ENCODE measurements at regions not wholly inside any gene's neighbourhood (a gene's known extent, or its start where the extent isn't known, plus 50 kb on each side); places are given as distances from the start of the nearest gene placed in this dataset.

DNA sequence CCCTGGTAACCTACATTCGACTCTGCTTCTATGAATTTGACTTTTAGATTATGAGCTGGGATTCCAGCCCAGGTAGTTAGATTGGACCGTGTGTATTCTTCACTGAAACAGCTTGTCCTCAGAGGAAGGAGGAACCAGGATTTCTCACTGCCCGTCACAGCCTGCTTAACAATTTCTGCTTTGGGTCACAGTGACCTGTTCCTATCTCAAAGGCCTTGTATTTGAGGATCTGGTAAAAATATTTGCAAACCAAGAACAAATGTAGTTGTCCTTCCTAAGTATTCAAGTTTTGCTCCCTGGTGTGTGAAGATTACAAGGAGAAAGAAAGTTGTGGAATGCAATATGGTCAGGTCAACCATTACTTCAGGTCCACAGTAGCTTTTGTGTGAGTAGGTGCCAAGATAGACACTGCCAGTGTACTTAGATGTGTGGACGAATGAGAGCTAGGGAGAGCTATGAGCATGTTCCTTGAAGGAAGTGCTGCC, 55.1 kb downstream of the KIF4B start:
- no peak for DNase-seq

DNA sequence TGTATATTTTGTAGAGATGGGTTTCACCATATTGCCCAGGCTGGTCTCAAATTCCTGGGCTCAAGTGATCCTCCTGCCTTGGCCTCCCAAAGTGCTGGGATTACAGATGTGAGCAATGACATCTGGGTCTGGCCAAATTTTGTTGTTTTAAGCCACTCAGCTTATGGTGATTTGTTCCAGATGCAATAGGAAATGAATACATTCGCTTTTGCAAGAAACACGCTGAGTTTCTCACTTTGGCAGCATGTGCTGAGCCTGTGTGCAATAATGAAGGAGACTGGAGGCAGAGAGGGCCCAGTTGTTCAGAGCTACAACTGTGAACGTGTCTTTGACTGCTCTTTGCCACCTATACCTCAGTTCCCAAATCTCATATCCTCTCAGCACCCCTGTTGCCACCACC, 56.4 kb downstream of the KIF4B start:
- DNase-seq, result no peak

DNA sequence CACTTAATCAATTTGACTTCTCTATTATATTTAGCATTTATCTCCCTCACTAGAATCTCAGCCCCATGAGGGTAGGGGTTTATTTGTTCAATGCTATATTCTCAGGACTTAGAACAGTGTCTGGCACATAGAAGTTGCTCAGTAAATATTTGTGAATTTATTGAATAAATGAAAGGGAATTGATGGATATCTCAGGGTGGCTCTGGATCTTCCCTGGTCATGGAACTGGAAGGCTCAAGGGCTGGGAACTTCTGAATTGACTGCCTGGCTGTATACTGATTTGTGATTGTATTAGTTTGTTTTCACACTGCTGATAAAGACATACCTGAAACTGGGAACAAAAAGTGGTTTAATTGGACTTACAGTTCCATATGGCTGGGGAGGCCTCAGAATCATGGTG, 57.2 kb downstream of the KIF4B start:
- DNase-seq, result no peak

- no peak for DNase-seq
Measured at GRCh38 chr5:155076379-155076778, 62.8 kb downstream of the KIF4B start.

- no peak for DNase-seq
Measured at GRCh38 chr5:155079698-155080097, 66.1 kb downstream of the KIF4B start.

GRCh38 chr5:155080721-155081120, 67.2 kb downstream of the KIF4B start:
- DNase-seq, result no peak

DNA sequence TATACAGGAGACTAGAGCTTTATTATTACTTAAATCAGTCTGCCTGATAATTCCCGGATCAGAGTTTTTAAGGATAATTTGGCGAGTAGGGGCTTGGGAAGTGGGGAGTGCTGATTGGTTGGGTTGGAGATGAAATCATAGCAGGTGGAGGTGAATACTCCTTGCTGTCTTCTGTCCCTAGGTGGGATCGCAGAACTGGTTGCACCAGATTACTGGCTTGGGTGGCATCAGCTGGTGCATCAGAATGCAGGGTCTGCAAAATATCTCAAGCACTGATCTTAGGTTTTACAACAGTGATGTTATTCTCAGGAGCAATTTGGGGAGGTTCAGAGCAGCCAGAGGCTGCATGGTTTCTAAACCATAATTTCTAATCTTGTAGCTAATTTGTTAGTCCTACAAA, 68.1 kb downstream of the KIF4B start:
- DNase-seq, result no peak

GRCh38 chr5:155082401-155082800, 68.8 kb downstream of the KIF4B start:
- DNase-seq, result no peak

GRCh38 chr5:155085282-155085989, 71.9 kb downstream of the KIF4B start:
- no peak for DNase-seq

- DNase-seq, result no peak
Measured at GRCh38 chr5:155087036-155087435, 73.5 kb downstream of the KIF4B start.

DNA sequence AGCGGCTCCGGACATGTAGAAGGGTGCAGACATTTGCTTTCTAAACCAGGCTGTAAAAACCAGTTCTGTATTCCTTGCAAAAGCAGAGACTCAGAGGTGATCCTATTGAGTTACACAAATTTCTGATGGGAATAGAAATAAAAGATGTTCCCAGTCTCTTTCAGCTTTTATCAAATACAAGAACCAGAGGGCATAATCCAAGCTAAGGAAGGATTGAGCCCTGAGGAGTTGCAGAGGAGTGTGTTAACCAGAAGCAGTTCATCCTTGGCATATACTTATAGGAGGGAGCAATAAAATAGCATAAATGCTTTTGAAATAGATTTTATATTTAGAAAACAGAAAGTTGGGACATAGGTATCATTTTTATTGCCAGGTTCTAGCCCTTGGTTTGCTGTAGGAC, 75.3 kb downstream of the KIF4B start:
- no peak for DNase-seq

- no peak for DNase-seq
Measured at GRCh38 chr5:155089643-155090042, 76.1 kb downstream of the KIF4B start.

GRCh38 chr5:155091063-155091648, 77.6 kb downstream of the KIF4B start:
- no peak for DNase-seq

DNA sequence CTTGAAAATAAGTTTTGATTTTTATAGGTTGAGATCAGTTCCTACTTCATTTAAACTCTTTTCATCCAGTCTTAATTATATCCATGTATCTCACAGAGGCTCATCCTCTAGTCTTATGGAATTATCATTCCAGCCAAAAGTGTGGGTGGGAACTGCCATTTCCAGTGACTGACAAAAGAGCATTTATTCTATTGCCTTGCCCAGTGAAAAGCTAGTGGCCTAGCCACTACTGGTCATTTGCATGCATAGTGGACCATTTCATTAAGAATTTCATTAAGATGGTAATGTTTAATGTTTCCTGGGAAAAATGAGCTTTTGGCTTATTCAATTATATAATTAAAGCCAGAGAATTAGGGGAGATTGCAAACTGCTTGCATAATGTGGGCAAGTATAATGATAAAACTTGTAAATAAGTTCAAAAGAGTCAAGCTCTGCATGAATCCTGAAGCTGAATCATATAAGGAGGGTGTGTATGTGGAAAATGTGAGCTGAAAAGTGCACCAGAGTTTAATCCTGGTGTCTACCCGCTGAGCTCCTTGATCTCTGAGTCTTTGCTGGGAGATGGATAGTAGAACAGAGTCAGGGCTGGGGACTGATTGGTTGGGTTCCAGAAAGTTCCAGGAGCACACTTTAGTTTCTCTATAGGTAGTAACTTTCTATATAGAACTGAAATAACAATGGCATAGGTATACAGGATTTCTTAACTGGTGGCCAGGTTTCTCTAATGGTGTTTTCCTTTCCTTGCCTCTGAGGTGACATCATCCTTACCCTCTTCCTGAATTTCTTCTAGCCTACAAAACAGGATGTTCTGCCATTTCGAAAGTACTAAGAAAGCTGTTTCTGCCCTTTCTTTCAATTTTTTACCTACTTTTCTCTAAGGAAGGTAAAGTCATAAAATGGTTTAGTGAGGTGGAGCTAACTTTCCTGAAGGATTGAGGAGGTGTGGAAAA, 78.5 kb downstream of the KIF4B start:
- DNase-seq, result no peak

GRCh38 chr5:155094455-155094854, 80.9 kb downstream of the KIF4B start:
- DNase-seq, result no peak

DNA sequence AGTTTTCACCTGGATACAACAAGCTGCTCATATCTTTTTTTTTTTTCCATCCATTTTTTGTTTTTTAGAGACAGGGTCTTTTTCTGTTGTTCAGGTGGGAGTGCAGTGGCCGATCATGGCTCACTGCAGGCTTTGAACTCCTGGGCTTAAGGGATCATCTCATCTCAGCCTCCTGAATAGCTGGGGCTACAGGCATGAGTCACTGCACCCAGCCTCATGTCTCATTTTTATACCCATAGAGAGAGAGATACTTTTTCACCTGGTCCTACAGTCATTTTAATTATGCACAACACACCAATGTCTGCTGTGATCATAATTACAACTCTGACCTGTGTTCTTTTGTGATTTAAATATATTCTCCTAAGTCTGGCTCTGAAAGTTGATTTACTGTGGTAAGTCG, 84.4 kb downstream of the KIF4B start:
- DNase-seq, result no peak

- no peak for DNase-seq
Measured at GRCh38 chr5:155098433-155098832, 84.9 kb downstream of the KIF4B start.

DNA sequence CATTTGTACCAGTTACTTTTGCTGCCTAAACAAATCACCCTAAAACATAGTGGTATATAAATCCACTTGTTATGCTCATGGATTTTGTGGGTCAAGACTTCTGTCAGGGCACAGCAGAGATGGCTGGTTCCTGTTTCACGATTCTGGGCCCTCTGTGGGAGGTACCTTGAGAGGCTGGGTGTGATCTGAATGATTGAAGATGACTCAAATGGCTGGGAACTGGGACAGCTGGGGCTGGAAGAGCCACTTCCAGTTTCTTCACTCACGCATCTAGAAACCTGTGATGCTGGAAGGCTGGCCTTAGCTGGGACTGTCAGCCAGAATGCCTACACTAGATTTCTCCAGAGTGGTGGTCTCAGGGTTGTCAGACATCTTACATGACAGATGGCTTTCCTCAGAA, 88.1 kb downstream of the KIF4B start:
- no peak for DNase-seq

DNA sequence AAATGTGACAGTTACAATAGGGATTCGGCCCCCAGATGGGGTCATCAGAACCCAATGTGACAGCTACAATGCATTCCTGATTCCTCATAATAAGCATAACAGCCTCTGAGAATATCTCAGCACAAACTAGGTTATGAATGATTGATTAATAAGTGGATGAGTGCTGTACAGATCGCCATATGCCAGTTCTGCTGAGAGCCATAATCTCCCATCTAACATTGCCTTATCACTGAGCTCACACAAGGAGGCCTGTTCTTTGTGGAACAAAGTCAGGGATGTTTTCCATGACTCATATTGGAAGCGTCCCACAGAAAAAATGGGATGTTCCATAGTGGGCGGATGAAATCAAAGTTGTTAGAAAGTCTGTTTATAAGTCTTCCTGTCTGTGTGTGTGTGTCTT, 89.6 kb downstream of the KIF4B start:
- DNase-seq, result no peak

DNA sequence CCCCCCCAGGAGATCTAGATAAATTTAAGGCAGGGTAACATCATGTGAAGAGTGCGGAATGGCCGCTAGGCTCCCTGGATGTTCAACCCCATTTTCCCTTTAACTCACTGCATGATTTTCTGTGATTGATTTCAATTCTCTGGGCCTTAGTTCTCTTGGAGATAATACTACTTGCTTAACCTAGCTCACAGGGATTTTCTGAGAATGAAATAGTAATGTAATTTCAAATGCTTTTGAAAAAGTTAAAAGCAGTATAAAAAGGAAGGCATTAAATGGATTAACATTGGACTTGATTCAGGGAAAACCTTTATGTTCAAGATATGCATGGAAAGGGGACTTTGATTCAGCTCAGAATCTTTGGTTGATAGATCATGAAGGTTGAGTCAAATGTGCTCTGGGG, 90.9 kb downstream of the KIF4B start:
- no peak for DNase-seq

DNA sequence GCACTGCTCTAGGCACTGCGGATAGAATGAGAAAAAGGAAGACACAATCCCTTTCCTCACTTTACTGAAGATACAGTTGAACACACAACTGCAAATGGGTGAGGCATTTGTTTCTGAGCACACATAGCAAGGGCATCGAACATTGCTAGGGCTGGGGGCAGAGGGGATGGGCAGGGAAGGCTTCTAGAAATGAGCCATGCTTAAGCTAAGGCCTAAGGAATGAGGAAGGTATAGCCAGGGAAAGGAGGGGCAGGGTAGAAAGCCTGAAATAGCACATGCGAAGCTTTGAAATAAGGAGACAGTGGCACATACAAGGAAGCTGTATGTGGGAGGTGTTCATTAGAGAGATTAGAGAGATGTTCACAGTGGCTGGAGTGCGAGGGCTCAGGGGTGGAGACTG, 92.7 kb downstream of the KIF4B start:
- DNase-seq, result no peak

GRCh38 chr5:155113888-155114287, 100.3 kb downstream of the KIF4B start:
- DNase-seq, result no peak

GRCh38 chr5:155114655-155115054, 101.1 kb downstream of the KIF4B start:
- DNase-seq, result no peak

All from CD4-positive, alpha-beta T cell treated with Interleukin-1 beta for 1 hour (primary cell).